GM12878 (cell line): ENCODE measurements at regions not wholly inside any gene's neighbourhood (a gene's known extent, or its start where the extent isn't known, plus 50 kb on each side); places are given as distances from the start of the nearest gene placed in this dataset.

ENCODE experiments used
- ATAC-seq: fragments of 200-7000 bp; cut with Tn5 transposase; 3 replicates; pipeline ENCODE4 v1.9.1; 2020; ENCODE audit warnings: mild to moderate bottlenecking, moderate library complexity
- BruUV-seq: library from RNA; stranded (reverse); fragments of 400-500 nt; replicated peaks from 2 replicates; lab custom pipeline; 2021; lab: Mats Ljungman, UMichigan
- CTCF ChIA-PET: fragments of 300-600 bp; sonication (Branson Sonifier 250); formaldehyde crosslinking; extraction: SDS; loops from one replicate; lab custom pipeline; 2021; ENCODE audit warnings: inconsistent platforms; lab: Yijun Ruan, JAX
- POLR2A ChIA-PET: fragments of 350-600 bp; formaldehyde crosslinking; extraction: SDS; loops from one replicate; lab custom pipeline; 2021; ENCODE audit warnings: inconsistent platforms; lab: Charles Lee
- RAD21 ChIA-PET: fragments of 300-600 bp; sonication (Branson Sonifier 250); formaldehyde crosslinking; loops from one replicate; lab custom pipeline; 2023; ENCODE audit warnings: antibody characterized with exemption; ENCODE audit not compliant: unreplicated experiment; lab: Charles Lee
- SMC1A ChIA-PET: fragments of 300-600 bp; sonication (Branson Sonifier 250); formaldehyde crosslinking; loops from one replicate; lab custom pipeline; 2023; ENCODE audit not compliant: unreplicated experiment, uncharacterized antibody; lab: Charles Lee
- DNase-seq: peaks from one replicate; pipeline ENCODE4 v3.0.0-alpha.2; 2011; ENCODE audit warnings: low read depth, low spot score
- FAIRE-seq: peaks from 3 replicates; lab custom pipeline; 2011; peaks lifted over from hg19 to GRCh38; lab: Jason Lieb, UNC
- H2AFZ ChIP-seq: 2 replicates; pipeline ENCODE4 v1.6.0; 2011; ENCODE audit warnings: low read depth, low read length, control low read depth; ENCODE audit not compliant: control insufficient read depth
- H3K27ac ChIP-seq: 2 replicates; pipeline ENCODE4 v1.5.1; 2011; ENCODE audit warnings: control low read depth; ENCODE audit not compliant: control insufficient read depth, insufficient read depth
- H3K27me3 ChIP-seq, 2 experiments: replicated peaks in 1 of 2; 2 replicates each; pipeline versions ENCODE4 v1.6.0 to v1.6.1; 2011; ENCODE audit warnings: low read length in 1 of 2; ENCODE audit not compliant: control insufficient read depth in 2 of 2, insufficient read depth in 2 of 2
- H3K36me3 ChIP-seq, 2 experiments: 2 replicates each; pipeline ENCODE4 v1.5.1; 2011; ENCODE audit warnings: low read length in 1 of 2; ENCODE audit not compliant: control insufficient read depth in 2 of 2, insufficient read depth in 2 of 2
- H3K4me1 ChIP-seq: 2 replicates; pipeline ENCODE4 v1.6.1; 2011; ENCODE audit warnings: mild to moderate bottlenecking, low read length, moderate library complexity, mixed read lengths; ENCODE audit not compliant: control insufficient read depth, insufficient read depth
- H3K4me2 ChIP-seq: 2 replicates; pipeline ENCODE4 v1.6.0; 2011; ENCODE audit warnings: control low read depth; ENCODE audit not compliant: control insufficient read depth, insufficient read depth
- H3K4me3 ChIP-seq: fragments of 200-600 bp; sonication (generic); 2 replicates; pipeline ENCODE4 v1.5.1; 2016
- H3K79me2 ChIP-seq: 2 replicates; pipeline ENCODE4 v1.6.0; 2011; ENCODE audit warnings: low read length; ENCODE audit not compliant: control insufficient read depth, insufficient read depth
- H3K9ac ChIP-seq: 2 replicates; pipeline ENCODE4 v1.8.0; 2011; ENCODE audit warnings: low read length, control low read depth, mixed read lengths; ENCODE audit not compliant: control insufficient read depth, insufficient read depth
- H3K9me3 ChIP-seq: replicated peaks from 3 replicates; pipeline ENCODE4 v1.5.1; 2011; ENCODE audit warnings: mild to moderate bottlenecking, low read length; ENCODE audit not compliant: control insufficient read depth, insufficient read depth
- H4K20me1 ChIP-seq: 2 replicates; pipeline ENCODE4 v1.6.0; 2011; ENCODE audit not compliant: control insufficient read depth, insufficient read depth
- BACH1 ChIP-seq: fragments of 450-650 bp; IDR thresholded peaks from 2 replicates; pipeline ENCODE4 v1.6.1; 2017; ENCODE audit warnings: mild to moderate bottlenecking, borderline replicate concordance
- CHD2 ChIP-seq: IDR thresholded peaks from 2 replicates; pipeline ENCODE4 v1.6.1; 2011; ENCODE audit warnings: low read depth, low read length, improper control_type of control experiment, borderline replicate concordance
- NFXL1 ChIP-seq: fragments of 450-650 bp; IDR thresholded peaks from 2 replicates; pipeline ENCODE4 v1.6.1; 2017; ENCODE audit warnings: antibody characterized with exemption, mild to moderate bottlenecking, borderline replicate concordance
- NFYA ChIP-seq: IDR thresholded peaks from 2 replicates; pipeline ENCODE4 v1.6.1; 2011; ENCODE audit warnings: low read depth, mild to moderate bottlenecking, low read length, improper control_type of control experiment, borderline replicate concordance
- POU2F2 ChIP-seq: IDR thresholded peaks from 3 replicates; pipeline ENCODE4 v1.6.1; 2011; ENCODE audit warnings: low read depth, mild to moderate bottlenecking, low read length, borderline replicate concordance
- SKIL ChIP-seq: fragments of 450-650 bp; IDR thresholded peaks from 2 replicates; pipeline ENCODE4 v1.6.1; 2017; ENCODE audit warnings: mild to moderate bottlenecking, low read depth, inconsistent platforms; ENCODE audit not compliant: poor library complexity, severe bottlenecking
- SREBF2 ChIP-seq: IDR thresholded peaks from 2 replicates; pipeline ENCODE4 v1.6.1; 2012; ENCODE audit warnings: mild to moderate bottlenecking, low read length
- STAT1 ChIP-seq: fragments of 450-650 bp; conservative IDR thresholded peaks from 2 replicates; pipeline ENCODE4 v1.6.1; 2014; ENCODE audit warnings: antibody characterized with exemption, mild to moderate bottlenecking
- TCF7 ChIP-seq: IDR thresholded peaks from 2 replicates; pipeline ENCODE4 v1.6.1; 2014; ENCODE audit warnings: antibody characterized with exemption, borderline replicate concordance
- ZBED1 ChIP-seq: IDR thresholded peaks from 2 replicates; pipeline ENCODE4 v1.6.1; 2016; ENCODE audit warnings: borderline replicate concordance
- ZBTB40 ChIP-seq: fragments of 450-650 bp; IDR thresholded peaks from 2 replicates; pipeline ENCODE4 v1.6.1; 2016; ENCODE audit warnings: mild to moderate bottlenecking, moderate library complexity, borderline replicate concordance
- ZNF274 ChIP-seq: IDR thresholded peaks from one replicate; pipeline ENCODE4 v1.8.0; 2011; ENCODE audit not compliant: insufficient read length, insufficient read depth
- ZZZ3 ChIP-seq: IDR thresholded peaks from 2 replicates; pipeline ENCODE4 v1.6.1; 2011; ENCODE audit warnings: low read depth; ENCODE audit not compliant: control insufficient read depth, insufficient read length
- WGBS: methylation state at CpG from one replicate; pipeline ENCODE4 v1.1.6; 2016; ENCODE audit warnings: low lambda C conversion rate; ENCODE audit not compliant: insufficient replicate concordance, insufficient coverage; ENCODE audit errors: missing lambda C conversion rate; 5-methylcytosine and 5-hydroxymethylcytosine counted together
- in situ Hi-C: fragments of 300-500 bp; cut with MboI; formaldehyde crosslinking; loops from 9 replicates; pipeline ENCODE4 v1.14.3; 2018; ENCODE audit warnings: mixed read lengths
- intact Hi-C: fragments of 100-400 bp; cut with micrococcal nuclease; formaldehyde crosslinking; loops from one replicate; pipeline ENCODE4 v1.14.2; 2022; ENCODE audit not compliant: unreplicated experiment
- TF ChIP-seq, protein P1 (sequence below): IDR thresholded peaks from 2 replicates; pipeline ENCODE4 v1.6.1; 2012; ENCODE audit warnings: low read depth, low read length, improper control_type of control experiment
- TF ChIP-seq, protein P2 (sequence below): fragments of 450-650 bp; conservative IDR thresholded peaks from 2 replicates; pipeline ENCODE4 v1.6.1; 2017; ENCODE audit warnings: mild to moderate bottlenecking, moderate library complexity
- TF ChIP-seq, protein P3 (sequence below): IDR thresholded peaks from 2 replicates; pipeline ENCODE4 v1.6.1; 2012; ENCODE audit warnings: low read depth, low read length, improper control_type of control experiment

DNA sequence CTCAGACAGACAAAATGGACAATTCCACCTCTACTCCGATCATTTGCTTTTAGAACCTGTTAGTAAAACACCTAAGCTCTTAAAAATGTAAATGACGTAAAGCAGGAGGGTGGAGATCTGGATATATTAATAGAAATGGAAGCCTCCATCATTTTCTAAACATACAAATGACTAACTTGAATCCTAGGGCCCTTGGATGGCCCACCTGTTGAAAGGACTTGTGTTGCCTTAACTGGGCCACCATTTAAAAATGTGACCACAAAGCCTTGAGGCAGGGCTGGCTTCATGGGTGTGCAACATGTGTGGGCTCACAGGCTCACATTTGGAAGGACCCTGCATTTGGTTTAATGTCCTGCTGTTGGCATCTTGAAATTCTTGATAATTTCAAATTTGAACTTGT lies 131.5 kb upstream of the PRMT8 start:
- Histone ChIP-seq H3K36me3 (no peaks in the 10 kb centered on the region), H3K4me3 (no peak overlapping the region), H3K4me1 (0 out of 2 replicates have a peak, but pooled peaks cover 3% of the 10 kb centered on the region), H3K79me2 (no peaks in the 10 kb centered on the region), H2AFZ (no peak overlapping the region), H3K4me2 (no peak overlapping the region), H3K27ac (no peak overlapping the region), H3K27me3 (peaks cover 0 to 2% of the 10 kb centered on the region in 2 experiments; a peak in 2 of 4 replicates), H3K9ac (no peak overlapping the region), H3K9me3 (no peaks in the 10 kb centered on the region), H4K20me1 (no peaks in the 10 kb centered on the region)
- in situ Hi-C loops (no loop called here), intact Hi-C loops (no loop called here)
- no TSS peak for BruUV-seq
- CTCF ChIA-PET: no interaction called here
- POLR2A ChIA-PET: no interaction called here
- RAD21 ChIA-PET: no interaction called here
- DNase-seq: no peak
- FAIRE-seq: no peak
- ATAC-seq: no peak
- SMC1A ChIA-PET: no interaction called here
- WGBS: 31% methylated on average over 2 of the region's 2 CpGs
- no peak for TF ChIP-seq TCF7
- no peak for TF ChIP-seq STAT1
- TF ChIP-seq NFYA: no peak
- TF ChIP-seq ZBED1: no peak
- TF ChIP-seq ZNF274: no peak
- TF ChIP-seq BACH1: no peak
- TF ChIP-seq NFXL1: no peak
- TF ChIP-seq, protein P1, sequence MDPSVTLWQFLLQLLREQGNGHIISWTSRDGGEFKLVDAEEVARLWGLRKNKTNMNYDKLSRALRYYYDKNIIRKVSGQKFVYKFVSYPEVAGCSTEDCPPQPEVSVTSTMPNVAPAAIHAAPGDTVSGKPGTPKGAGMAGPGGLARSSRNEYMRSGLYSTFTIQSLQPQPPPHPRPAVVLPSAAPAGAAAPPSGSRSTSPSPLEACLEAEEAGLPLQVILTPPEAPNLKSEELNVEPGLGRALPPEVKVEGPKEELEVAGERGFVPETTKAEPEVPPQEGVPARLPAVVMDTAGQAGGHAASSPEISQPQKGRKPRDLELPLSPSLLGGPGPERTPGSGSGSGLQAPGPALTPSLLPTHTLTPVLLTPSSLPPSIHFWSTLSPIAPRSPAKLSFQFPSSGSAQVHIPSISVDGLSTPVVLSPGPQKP: no peak
- TF ChIP-seq, protein P2, sequence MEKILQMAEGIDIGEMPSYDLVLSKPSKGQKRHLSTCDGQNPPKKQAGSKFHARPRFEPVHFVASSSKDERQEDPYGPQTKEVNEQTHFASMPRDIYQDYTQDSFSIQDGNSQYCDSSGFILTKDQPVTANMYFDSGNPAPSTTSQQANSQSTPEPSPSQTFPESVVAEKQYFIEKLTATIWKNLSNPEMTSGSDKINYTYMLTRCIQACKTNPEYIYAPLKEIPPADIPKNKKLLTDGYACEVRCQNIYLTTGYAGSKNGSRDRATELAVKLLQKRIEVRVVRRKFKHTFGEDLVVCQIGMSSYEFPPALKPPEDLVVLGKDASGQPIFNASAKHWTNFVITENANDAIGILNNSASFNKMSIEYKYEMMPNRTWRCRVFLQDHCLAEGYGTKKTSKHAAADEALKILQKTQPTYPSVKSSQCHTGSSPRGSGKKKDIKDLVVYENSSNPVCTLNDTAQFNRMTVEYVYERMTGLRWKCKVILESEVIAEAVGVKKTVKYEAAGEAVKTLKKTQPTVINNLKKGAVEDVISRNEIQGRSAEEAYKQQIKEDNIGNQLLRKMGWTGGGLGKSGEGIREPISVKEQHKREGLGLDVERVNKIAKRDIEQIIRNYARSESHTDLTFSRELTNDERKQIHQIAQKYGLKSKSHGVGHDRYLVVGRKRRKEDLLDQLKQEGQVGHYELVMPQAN: no peak
- TF ChIP-seq, protein P3, sequence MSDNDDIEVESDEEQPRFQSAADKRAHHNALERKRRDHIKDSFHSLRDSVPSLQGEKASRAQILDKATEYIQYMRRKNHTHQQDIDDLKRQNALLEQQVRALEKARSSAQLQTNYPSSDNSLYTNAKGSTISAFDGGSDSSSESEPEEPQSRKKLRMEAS: no peak
- TF ChIP-seq POU2F2: no peak
- no peak for TF ChIP-seq CHD2
- TF ChIP-seq SKIL: no peak
- no peak for TF ChIP-seq ZBTB40
- no peak for TF ChIP-seq SREBF2
- TF ChIP-seq ZZZ3: no peak
